Activated CD4-positive, alpha-beta T cell treated with anti-CD3 and anti-CD28 coated beads, Interleukin-2, amount 50 U/mL, for 4 hours (primary cell): ENCODE measurements at regions not wholly inside any gene's neighbourhood (a gene's known extent, or its start where the extent isn't known, plus 50 kb on each side); places are given as distances from the start of the nearest gene placed in this dataset.

Experiments
- DNase-seq, 2 experiments: peaks; one replicate each; pipeline ENCODE4 v3.0.0-alpha.2; 2020

DNA sequence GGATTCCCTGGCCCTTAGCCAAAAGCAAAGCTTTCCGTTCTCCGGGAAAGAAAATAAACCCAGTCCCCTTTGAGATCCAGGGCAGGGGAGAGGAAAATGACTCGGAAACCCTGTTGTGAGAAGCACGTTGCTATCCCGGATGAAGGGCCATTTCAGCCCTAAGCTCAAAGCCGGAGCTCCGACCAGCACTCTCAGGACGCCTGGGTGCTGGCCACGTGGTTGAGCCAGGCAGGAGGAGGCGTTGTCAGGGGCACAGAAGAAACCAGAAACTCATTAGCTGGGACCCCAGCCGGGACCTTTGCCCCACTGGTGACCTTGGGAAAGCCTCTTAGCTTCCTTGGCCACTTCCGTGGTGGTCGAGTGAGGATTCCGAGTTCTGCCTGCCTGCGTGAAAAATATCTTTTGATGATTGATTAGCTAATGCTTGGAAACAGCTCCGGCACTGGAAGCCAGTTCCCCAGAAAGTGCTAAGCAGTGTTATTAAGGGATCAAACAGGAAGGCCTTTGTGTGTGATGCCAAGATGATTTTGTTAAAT lies 57.6 kb upstream of the FZD10 start:
- DNase-seq = no peak

DNA sequence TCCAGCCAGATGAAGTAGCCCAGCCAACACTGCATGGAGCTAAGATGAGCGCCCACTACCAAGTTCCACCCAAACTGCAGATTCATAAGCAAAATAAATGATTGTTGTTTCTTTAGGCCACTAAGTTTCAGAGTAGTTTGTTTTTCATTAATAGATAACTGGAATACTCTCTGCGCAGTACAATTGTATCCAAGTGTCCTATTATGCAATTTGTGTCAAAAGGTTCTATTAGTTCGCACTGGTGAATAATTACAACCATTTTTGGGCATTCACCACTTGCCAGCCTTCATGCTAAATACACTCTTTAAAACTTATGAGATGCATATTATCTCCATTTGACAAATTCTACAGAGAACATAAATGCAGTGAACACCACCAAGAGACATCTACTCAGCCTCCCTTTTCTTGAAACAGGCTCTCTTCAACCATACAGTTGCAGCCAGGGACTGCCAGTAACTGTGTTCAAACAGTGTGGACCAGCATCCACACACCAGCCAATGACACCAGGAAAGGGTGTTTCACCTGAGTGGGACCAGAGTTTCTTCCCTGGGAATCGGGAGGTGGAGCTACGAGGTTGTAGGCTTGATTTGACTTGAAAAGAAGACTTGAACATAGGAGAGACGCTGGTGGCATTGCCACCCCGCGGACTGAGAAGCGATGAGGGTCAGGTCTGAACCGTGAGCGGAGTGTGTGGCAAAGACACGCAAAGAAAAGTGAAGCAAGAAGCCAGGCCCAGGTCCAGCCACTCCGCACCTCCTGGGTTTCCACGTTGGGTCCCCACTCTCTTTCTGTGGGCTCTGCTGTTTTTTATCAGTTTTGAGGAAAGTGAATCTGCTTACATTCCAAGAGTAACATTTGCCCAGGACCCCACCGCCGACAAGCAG lies 53.0 kb upstream of the FZD10 start:
- DNase-seq = no peak

DNA sequence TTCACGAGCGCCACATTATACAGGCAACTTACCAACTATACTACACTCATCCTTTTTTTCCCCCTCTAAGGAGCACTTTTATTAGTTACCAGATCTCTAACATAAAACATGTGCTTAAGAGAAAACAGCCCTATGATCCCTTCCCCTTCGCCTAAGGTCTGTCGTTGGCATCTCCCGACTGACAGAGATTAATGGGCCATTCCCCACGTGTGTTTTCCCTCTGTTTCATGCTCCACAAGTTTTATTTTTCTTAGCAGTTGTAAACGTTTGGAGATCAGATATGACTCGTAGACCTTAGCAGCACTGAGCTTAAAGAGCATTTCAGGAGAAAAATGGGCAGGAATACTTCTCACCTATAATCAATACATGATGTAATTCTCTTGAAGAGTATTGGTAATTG lies 51.4 kb upstream of the FZD10 start:
- DNase-seq = no peak

DNA sequence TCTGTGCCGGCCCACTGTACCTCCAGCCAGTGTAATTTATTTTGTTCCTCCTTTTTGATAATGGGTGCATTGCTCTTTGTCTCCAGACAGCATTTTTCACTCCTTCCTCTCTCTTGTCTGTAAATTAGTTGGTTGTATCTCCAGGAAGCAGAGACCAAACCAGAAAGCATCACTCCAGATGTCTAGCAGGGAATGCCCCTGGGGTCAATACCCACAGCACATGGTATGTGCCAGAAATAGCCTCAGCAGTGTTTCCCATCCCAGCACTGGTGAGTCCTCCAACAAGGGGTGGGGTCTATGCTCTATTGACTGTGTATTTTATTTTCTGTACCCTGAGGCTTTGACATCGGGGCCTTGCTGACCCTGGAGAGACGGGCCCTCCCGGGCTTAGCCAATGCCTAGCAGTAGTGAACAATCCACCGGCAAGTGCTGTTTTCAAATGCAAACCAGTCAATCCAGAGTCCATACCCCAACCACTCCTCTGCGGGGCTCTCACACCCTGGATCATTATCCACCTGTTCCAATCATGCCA lies 50.2 kb upstream of the FZD10 start:
- no peak for DNase-seq
